ENCODE measurements at regions not wholly inside any gene's neighbourhood (a gene's known extent, or its start where the extent isn't known, plus 50 kb on each side); places are given as distances from the start of the nearest gene placed in this dataset.

DNA sequence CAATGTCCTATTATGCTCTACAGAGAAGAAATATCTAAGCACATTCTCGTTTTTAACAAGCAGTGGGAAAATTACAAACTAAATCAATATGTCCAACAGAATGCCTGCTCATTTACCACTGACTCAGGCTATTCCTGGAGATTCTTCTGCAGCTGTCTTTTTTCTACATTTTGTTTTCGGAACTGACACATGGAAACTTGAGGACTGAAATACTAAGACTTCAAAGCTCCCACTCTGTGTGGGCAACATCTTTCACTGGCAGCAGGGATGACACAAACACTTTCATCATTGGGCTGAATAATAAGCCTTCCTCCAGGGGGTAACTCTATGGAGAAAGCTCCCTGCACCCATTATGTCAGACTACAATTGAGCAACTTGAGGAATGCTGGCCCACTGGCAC, 175.5 kb upstream of the NCAM2 start:
- no peaks in the 10 kb centered on the region for H4K20me1 ChIP-seq (ENCODE audit: insufficient read depth, low read length)
- no peak overlapping the region for H2AFZ ChIP-seq (ENCODE audit: low read depth, low read length)
- H3K4me3 ChIP-seq (ENCODE audit: low read depth in 1 of 2, low read length in 2 of 2) = no peak overlapping the region
- H3K79me2 ChIP-seq (ENCODE audit: insufficient read depth, low read length) = no peaks in the 10 kb centered on the region
- ATAC-seq (ENCODE audit: insufficient read depth, low read depth) = no peak
- TF ChIP-seq EZH2 (IDR thresholded peaks at IDR 0.05; ENCODE audit: borderline replicate concordance, low read depth, low read length, severe bottlenecking) = no peak
- TF ChIP-seq, protein P1, sequence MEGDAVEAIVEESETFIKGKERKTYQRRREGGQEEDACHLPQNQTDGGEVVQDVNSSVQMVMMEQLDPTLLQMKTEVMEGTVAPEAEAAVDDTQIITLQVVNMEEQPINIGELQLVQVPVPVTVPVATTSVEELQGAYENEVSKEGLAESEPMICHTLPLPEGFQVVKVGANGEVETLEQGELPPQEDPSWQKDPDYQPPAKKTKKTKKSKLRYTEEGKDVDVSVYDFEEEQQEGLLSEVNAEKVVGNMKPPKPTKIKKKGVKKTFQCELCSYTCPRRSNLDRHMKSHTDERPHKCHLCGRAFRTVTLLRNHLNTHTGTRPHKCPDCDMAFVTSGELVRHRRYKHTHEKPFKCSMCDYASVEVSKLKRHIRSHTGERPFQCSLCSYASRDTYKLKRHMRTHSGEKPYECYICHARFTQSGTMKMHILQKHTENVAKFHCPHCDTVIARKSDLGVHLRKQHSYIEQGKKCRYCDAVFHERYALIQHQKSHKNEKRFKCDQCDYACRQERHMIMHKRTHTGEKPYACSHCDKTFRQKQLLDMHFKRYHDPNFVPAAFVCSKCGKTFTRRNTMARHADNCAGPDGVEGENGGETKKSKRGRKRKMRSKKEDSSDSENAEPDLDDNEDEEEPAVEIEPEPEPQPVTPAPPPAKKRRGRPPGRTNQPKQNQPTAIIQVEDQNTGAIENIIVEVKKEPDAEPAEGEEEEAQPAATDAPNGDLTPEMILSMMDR (IDR thresholded peaks at IDR 0.05; ENCODE audit: borderline replicate concordance, extremely low read depth, low read length, poor library complexity, severe bottlenecking) = no peak
- no peaks in the 10 kb centered on the region for H3K9me3 ChIP-seq (ENCODE audit: insufficient read depth, low read length, severe bottlenecking)
- no peaks in the 10 kb centered on the region for H3K4me1 ChIP-seq (ENCODE audit: insufficient read depth, low read length)
- H3K36me3 ChIP-seq (ENCODE audit: insufficient read depth, low read length) = no peaks in the 10 kb centered on the region
- DNase-seq = no peak
- H3K4me2 ChIP-seq (ENCODE audit: insufficient read depth, low read length) = no peak overlapping the region
- H3K9ac ChIP-seq (ENCODE audit: low read depth, low read length) = no peak overlapping the region
- no peaks in the 10 kb centered on the region for H3K27me3 ChIP-seq (ENCODE audit: insufficient read depth, low read length, poor library complexity)
- no peak overlapping the region for H3K27ac ChIP-seq (ENCODE audit: low read length)

DNA sequence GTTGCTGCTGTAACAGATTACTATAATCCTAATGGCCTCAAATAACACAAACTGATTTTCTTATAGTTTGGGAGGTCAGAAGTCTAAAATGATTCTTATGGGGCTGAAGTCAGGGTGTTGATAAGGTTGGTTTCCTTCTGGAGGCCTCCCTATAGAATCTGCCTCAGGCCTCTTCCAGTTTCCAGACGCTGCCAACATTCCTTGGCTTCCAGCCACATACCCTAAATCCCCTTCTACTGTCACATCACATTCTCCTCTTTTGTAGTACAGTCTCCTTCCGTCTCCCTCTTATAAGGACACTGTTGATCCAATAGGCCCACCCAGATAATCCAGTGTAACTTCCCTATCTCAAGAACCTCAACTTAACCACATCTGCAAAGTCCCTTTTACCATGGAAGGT, 145.3 kb upstream of the NCAM2 start:
- Histone ChIP-seq H3K4me1 (ENCODE audit: insufficient read depth, low read length) (no peaks in the 10 kb centered on the region), H3K4me3 (ENCODE audit: low read depth in 1 of 2, low read length in 2 of 2) (no peak overlapping the region)

DNA sequence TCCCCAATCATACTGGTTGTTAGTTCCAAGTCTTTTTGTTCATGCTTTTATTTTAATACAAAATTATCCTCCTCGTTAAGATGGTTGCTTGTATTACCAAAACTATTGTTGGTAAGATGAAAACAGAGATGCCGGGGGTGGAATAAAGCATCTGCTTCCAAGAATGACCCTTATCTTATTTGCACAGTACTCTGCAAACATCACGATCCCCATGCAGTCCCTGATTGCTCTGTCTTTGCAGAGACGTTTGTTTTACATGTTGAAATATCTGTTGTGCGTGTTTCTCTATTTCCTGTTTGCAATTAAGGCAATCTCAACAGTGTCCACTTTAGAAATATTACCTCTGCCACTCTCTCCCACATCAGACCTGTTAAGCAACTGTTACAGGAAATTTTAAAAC, 141.3 kb upstream of the NCAM2 start:
- no peak for TF ChIP-seq EZH2 (IDR thresholded peaks at IDR 0.05; ENCODE audit: borderline replicate concordance, low read depth, low read length, severe bottlenecking)
- TF ChIP-seq, protein P1 (IDR thresholded peaks at IDR 0.05; ENCODE audit: borderline replicate concordance, extremely low read depth, low read length, poor library complexity, severe bottlenecking) = no peak
- Histone ChIP-seq H3K27me3 (ENCODE audit: insufficient read depth, low read length, poor library complexity) (no peaks in the 10 kb centered on the region), H3K27ac (ENCODE audit: low read length) (no peak overlapping the region), H3K36me3 (ENCODE audit: insufficient read depth, low read length) (no peaks in the 10 kb centered on the region), H3K9me3 (ENCODE audit: insufficient read depth, low read length, severe bottlenecking) (no peaks in the 10 kb centered on the region), H3K4me3 (ENCODE audit: low read depth in 1 of 2, low read length in 2 of 2) (no peak overlapping the region), H3K79me2 (ENCODE audit: insufficient read depth, low read length) (no peaks in the 10 kb centered on the region), H3K4me1 (ENCODE audit: insufficient read depth, low read length) (no peaks in the 10 kb centered on the region), H4K20me1 (ENCODE audit: insufficient read depth, low read length) (no peaks in the 10 kb centered on the region), H3K4me2 (ENCODE audit: insufficient read depth, low read length) (no peak overlapping the region), H3K9ac (ENCODE audit: low read depth, low read length) (no peak overlapping the region), H2AFZ (ENCODE audit: low read depth, low read length) (no peak overlapping the region)
- ATAC-seq (ENCODE audit: insufficient read depth, low read depth) (no peak), DNase-seq (no peak)

More for the DNA sequence above, 145.3 kb upstream of the NCAM2 start:
- Histone ChIP-seq H3K36me3 (ENCODE audit: insufficient read depth, low read length) (no peaks in the 10 kb centered on the region), H3K79me2 (ENCODE audit: insufficient read depth, low read length) (no peaks in the 10 kb centered on the region), H3K9me3 (ENCODE audit: insufficient read depth, low read length, severe bottlenecking) (no peaks in the 10 kb centered on the region), H3K27me3 (ENCODE audit: insufficient read depth, low read length, poor library complexity) (no peaks in the 10 kb centered on the region), H3K4me2 (ENCODE audit: insufficient read depth, low read length) (no peak overlapping the region), H3K27ac (ENCODE audit: low read length) (no peak overlapping the region), H4K20me1 (ENCODE audit: insufficient read depth, low read length) (no peaks in the 10 kb centered on the region), H3K9ac (ENCODE audit: low read depth, low read length) (no peak overlapping the region), H2AFZ (ENCODE audit: low read depth, low read length) (no peak overlapping the region)
- TF ChIP-seq, protein P1 (IDR thresholded peaks at IDR 0.05; ENCODE audit: borderline replicate concordance, extremely low read depth, low read length, poor library complexity, severe bottlenecking) = no peak
- no peak for TF ChIP-seq EZH2 (IDR thresholded peaks at IDR 0.05; ENCODE audit: borderline replicate concordance, low read depth, low read length, severe bottlenecking)
- ATAC-seq (ENCODE audit: insufficient read depth, low read depth) (no peak), DNase-seq (no peak)

DNA sequence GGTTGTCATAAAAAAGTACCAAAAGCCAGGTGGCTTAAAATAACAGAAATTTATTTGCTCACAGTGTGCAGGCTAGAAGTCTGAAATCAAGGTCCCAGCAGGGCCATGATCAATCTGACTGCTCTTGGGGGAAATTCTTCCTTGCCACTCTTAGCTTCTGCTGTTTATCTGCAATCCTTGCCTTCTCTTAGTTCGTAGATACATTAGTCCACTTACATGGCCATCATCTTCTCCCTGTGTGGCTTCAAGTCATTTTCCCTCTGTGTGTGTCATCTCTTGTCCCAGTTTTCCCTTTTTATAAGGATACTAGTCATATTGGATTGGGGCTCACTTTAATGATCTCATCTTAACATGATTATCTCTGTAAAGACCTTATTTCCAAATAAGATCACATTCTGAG, 124.0 kb upstream of the NCAM2 start:
- H3K27me3 ChIP-seq (ENCODE audit: insufficient read depth, low read length, poor library complexity) = no peaks in the 10 kb centered on the region
- no peak overlapping the region for H3K4me2 ChIP-seq (ENCODE audit: insufficient read depth, low read length)
- H3K4me1 ChIP-seq (ENCODE audit: insufficient read depth, low read length) = no peaks in the 10 kb centered on the region
- no peak for DNase-seq
- H3K9ac ChIP-seq (ENCODE audit: low read depth, low read length) = no peak overlapping the region
- H3K79me2 ChIP-seq (ENCODE audit: insufficient read depth, low read length) = no peaks in the 10 kb centered on the region
- no peaks in the 10 kb centered on the region for H4K20me1 ChIP-seq (ENCODE audit: insufficient read depth, low read length)
- H3K4me3 ChIP-seq (ENCODE audit: low read depth in 1 of 2, low read length in 2 of 2) = no peak overlapping the region
- no peaks in the 10 kb centered on the region for H3K36me3 ChIP-seq (ENCODE audit: insufficient read depth, low read length)
- no peak overlapping the region for H2AFZ ChIP-seq (ENCODE audit: low read depth, low read length)
- H3K9me3 ChIP-seq (ENCODE audit: insufficient read depth, low read length, severe bottlenecking) = no peaks in the 10 kb centered on the region
- TF ChIP-seq EZH2 (IDR thresholded peaks at IDR 0.05; ENCODE audit: borderline replicate concordance, low read depth, low read length, severe bottlenecking) = no peak
- no peak overlapping the region for H3K27ac ChIP-seq (ENCODE audit: low read length)
- no peak for ATAC-seq (ENCODE audit: insufficient read depth, low read depth)

Data from DND-41 (cell line).